GM19025 (cell line): ENCODE measurements at regions not wholly inside any gene's neighbourhood (a gene's known extent, or its start where the extent isn't known, plus 50 kb on each side); places are given as distances from the start of the nearest gene placed in this dataset.
"Not testable (repeated sequence)": the region's sequence is repeated elsewhere in the genome, so short reads cannot be mapped to it uniquely, and the experiment has no call there.

Experiments used
- ATAC-seq: cut with Tn5 transposase; IDR thresholded peaks from one replicate; pipeline ENCODE4 v1.9.1; 2021; ENCODE audit warnings: mild to moderate bottlenecking, low read depth, moderate library complexity; ENCODE audit not compliant: unreplicated experiment

DNA sequence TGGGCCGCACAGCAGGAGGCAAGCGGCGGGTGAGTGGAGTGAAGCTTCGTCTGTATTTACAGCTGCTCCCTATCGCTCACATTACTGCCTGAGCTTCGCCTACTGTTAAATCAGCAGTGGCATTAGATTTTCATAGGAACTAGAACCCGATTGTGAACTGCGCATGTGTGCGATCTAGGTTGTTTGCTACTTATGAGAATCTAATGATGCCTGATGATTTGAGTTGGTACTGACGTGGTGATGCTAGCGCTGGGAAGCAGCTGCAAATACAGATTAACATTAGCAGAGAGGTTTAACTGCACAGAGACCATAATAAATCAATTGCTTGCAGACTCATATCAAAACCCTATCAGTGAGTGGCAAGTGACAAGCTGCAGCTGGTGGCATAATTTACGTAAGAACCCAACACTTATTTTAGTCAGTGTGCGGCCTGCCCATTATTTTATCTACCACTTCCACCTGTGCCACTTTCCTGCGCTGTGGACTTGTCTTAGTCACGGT, 133.4 kb upstream of the CDH9 start:
- ATAC-seq: no peak

DNA sequence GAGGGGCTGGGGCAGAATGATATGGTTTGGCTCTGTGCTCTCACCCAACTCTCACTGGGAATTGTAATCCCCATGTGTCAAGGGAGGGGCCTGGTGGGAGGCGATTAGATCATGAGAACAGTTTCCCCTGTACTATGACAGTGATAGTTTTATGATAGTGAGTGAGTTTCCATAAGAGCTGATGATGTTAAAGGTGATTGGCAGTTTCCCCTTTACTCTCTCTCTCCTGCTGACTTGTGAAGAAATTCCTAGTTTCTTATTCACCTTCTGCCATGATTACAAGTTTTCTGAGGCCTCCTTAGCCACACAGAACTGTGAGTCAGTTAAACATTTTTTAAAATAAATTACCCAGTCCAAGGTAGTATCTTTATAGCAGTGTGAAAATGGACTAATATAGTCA, 120.4 kb upstream of the CDH9 start:
- no peak for ATAC-seq

DNA sequence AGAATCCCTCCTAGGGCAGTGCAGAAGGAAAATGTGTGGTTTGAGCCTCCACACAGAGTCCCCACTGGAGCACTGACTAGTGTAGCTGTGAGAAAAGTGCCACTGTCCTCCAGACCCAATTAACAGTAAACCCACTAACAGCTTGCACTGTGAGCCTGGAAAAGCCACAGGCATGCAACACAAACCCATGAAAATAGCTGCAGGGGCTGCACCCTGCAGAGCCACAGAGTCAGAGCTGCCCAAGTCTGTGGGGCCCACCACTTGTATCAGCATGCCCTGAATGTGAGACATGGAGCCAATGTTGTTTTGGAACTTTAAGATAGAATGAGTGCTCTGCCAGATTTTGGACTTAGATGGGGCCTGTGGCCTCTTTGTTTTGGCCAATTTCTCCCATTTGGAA, 119.8 kb upstream of the CDH9 start:
- ATAC-seq: no peak

DNA sequence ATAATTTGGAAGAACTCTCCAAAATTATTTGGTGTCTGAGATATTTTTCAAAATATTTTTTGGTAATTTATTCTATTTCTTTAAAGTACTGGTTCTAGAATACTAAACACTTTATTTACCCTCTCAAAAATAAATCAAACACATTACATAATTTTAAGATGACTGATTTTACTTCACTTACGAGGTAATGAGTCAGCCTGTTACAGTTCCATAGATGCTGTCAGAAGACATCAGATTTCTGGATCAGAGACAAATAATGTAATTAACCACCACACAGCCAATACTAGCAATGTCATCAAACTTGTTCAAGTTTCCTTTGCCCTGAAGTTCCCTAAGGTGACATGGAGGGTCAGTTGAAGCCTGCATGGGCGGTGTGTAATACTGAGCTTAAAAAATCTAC, 106.1 kb upstream of the CDH9 start:
- no peak for ATAC-seq

DNA sequence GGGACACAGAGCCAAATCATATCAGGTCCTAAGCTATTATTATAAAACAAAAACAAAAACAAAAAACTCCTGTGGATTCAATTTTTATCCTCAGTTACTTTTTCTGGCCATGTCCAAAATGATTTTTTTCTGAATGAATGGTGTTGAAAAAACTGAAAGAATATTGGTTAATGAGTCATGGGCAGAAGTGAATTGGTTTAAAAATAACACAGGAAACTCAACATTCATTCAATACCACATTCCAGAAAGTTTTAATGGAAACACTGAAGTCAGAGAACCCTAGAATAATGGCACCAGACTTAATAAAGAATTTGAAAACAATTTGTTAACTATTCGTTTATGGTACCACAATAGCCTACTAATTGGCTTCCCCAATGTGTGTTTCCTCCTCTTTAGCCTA, 102.4 kb upstream of the CDH9 start:
- ATAC-seq: no peak

DNA sequence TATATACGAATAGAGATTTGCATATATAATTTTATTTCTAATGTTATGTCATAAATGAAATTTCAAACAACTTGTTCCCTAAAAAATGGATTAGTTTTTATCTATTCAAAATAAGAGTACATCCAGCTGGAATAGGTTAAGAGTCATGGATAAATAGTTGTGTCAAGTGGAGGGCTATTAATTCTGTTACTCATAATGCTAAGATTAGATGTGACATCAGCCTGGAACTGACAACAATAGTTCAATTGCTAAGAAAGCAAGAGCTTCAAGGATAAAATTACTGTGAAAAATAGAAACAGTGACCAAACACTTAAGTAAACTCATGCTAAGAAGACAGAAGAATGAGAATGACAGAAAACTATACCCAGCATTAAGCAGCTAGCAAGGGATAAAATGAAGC, 92.2 kb upstream of the CDH9 start:
- no peak for ATAC-seq

DNA sequence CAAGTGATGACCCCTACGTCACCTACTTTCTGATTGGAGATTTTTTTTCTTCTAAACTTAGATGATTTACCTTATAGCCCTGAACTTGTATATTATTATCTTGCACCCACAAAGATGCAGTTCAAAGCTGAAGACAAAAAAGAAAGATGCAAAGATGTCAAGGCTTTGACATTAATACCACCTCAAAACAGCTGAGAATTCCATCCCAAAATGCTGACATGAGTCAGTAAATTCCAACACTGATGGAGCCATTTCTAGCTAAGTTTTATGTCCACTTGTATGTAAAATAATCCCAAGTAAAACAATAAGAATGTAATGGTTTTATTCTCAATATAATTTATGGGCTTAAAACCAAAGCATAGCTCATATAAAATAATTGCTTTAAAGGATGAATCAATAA, 91.5 kb upstream of the CDH9 start:
- ATAC-seq: no peak

DNA sequence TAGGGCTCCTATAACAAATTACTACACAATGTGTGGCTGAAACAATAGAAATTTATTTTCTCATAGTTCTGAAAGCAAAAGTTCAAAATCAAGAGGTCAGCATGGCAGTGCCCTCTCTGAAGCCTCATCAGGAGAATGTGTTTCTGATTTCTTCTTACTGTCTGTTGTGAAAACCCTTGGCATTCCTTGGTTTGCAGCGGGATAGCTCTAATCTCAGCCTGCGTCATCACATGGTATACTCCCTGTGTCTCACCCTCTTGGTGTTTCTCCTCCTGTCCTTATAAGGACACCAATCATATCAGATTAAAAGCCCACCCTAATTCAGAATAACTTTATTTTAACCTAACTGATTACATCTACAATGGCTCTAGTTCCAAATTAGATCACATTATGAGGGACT, 87.5 kb upstream of the CDH9 start:
- no peak for ATAC-seq

DNA sequence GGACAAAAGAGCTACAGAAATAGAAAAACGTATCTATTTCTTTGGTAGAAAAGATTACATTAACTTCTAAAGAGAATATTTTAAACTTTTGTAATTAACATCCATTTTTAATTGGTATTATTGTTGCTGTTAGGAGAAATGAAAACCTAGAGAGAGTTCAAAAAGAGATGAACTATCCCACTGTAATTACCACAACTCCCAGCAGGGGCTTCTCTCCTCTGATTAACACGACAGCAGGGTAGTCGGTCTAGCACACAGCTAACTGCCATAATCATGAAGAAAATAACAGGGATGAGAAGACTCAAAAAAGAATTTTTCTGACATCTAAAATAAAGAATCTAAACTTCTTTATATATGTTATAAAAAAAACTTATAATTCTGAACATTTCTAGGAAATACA, 86.2 kb upstream of the CDH9 start:
- no peak for ATAC-seq

DNA sequence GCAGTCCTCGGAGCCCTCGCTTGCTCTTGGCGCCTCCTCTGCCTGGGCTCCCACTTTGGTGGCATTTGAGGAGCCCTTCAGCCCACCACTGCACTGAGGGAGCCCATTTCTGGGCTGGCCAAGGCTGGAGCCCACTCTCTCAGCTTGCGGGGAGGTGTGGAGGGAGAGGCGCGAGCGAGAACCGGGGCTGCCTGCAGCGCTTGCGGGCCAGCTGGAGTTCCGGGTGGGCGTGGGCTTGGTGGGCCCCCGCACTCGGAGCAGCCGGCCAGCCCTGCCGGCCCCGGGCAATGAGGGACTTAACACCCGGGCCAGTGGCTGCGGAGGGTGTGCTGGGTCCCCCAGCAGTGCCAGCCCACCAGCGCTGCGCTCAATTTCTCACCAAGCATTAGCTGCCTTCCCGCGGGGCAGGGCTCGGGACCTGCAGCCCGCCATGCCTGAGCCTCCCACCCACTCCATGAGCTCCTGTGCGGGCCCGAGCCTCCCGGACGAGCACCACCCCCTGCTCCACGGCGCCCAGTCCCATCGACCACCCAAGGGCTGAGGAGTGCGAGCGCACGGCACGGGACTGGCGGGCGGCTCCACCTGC, 81.4 kb upstream of the CDH9 start:
- not testable (repeated sequence) for ATAC-seq

DNA sequence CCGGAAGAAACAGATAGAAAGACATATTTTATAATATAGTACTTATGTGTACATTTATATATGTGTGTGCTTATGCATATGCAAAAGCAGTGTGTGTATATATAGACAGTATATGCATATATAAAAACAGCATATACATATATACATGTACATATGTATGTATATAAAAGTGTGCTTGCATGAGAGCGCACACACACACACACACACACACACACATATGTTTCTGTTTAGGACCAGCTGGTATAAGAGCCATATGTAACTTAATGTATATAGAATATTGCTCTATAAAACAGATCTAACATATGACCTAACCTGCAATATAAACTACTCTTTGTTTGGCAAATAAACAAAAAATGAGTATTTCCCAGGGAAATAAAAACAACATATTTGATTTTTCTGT, 65.1 kb upstream of the CDH9 start:
- no peak for ATAC-seq

DNA sequence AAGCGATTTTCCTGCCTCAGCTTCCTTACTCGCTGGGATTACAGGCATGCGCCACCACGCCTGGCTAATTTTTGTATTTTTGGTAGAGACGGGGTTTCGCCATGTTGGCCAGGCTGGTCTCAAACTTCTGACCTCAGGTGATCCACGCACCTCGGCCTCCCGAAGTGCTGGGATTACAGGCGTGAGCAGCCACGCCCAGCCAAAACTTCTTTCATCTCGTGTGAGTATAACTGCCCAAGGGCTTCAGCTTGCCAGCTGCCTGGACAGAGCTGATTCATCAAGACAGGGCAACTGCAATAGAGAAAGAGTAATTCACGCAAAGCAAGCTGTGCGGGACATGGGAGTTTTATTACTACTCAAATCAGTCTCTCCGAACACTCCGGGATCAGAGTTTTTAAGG, 57.4 kb upstream of the CDH9 start:
- ATAC-seq: not testable (repeated sequence)

DNA sequence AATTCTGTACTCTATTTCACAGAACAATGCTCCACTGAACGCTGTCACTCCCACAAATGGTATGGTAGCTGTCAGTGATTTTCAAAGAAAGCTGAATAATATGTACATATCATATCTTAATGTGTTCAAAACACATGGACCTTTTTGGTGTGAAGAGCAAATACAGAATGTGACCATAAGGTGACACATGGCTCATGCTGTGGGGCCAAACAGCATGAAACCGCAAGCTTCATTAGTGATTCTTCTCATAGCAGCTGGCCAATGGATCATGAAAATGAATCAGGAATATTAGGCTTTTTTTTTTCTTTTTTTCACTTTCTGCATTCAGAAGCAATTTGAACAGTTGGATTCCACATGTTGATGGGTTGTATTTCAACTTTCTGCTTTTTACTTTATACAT, 54.9 kb upstream of the CDH9 start:
- no peak for ATAC-seq

DNA sequence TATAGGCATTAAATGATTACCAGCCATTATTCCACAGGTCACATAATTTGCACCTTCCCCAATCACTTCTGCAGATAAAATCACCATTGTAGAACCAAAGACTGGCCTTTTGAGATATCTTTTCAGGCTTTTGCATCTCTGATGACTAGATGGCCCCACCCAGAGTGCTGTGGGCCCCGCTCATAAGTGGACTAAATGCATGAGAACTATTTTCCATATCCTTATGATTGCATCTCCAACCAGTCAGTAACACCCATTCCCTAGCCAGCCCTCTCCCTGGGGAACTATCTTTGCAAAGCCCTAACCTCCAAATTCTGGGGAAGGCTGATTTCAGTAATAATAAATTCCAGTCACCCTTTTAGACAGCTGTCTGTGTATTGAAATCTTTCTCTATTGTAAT, 53.5 kb upstream of the CDH9 start:
- no peak for ATAC-seq

DNA sequence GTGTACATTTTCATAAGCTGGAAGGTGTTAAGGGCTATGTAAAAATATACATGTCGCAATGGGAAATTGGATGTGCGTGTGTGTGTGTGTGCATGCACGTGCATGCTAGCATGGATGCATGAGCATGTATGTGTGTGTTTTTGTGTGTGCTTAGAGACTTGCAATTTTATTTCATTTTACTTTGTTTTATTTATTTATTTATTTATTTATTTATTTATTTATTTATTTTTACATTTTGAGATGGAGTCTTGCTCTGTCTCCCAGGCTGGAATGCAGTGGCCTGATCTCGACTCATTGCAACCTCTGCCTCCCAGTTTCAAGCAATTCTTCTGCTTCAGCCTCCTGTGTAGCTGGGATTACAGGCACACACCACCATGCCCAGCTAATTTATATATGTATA, 50.4 kb upstream of the CDH9 start:
- ATAC-seq: not testable (repeated sequence)
